ENCODE measurements at regions not wholly inside any gene's neighbourhood (a gene's known extent, or its start where the extent isn't known, plus 50 kb on each side); places are given as distances from the start of the nearest gene placed in this dataset.
"Not testable (repeated sequence)": the region's sequence is repeated elsewhere in the genome, so short reads cannot be mapped to it uniquely, and the experiment has no call there.

GRCh38 chr2:12490641-12491040 is 226.1 kb upstream of the TRIB2 start:
- H3K27ac Mint-ChIP-seq, result no peak overlapping the region

GRCh38 chr2:12492360-12492759 is 224.4 kb upstream of the TRIB2 start:
- H3K27ac Mint-ChIP-seq; H3K4me1 ChIP-seq; H3K27ac ChIP-seq; H3F3A ChIP-seq (ENCODE audit: low read depth); H3K79me2 ChIP-seq (ENCODE audit: low read depth); H4K20me1 ChIP-seq (ENCODE audit: low read depth); H3K27me3 ChIP-seq; H3K9me3 Mint-ChIP-seq; H3K9me3 ChIP-seq (ENCODE audit: low read depth); H3K36me3 ChIP-seq; H3K36me3 Mint-ChIP-seq; H3K4me1 Mint-ChIP-seq; H3K9ac ChIP-seq; H3K4me2 ChIP-seq; H2AFZ ChIP-seq (replicated peaks); H3K4me3 Mint-ChIP-seq; DNase-seq (ENCODE audit: low spot score); H3K27me3 Mint-ChIP-seq (ENCODE audit: insufficient read depth, low read depth); H3K4me3 ChIP-seq: not testable (repeated sequence)

More at GRCh38 chr2:12490641-12491040, 226.1 kb upstream of the TRIB2 start:
- Histone ChIP-seq H4K20me1 (ENCODE audit: low read depth) (no peaks in the 10 kb centered on the region), H2AFZ (replicated peaks) (no peak overlapping the region), H3K9me3 (ENCODE audit: low read depth) (no peaks in the 10 kb centered on the region), H3K27me3 (no peaks in the 10 kb centered on the region), H3K27ac (no peak overlapping the region), H3K9ac (no peak overlapping the region), H3K79me2 (ENCODE audit: low read depth) (no peaks in the 10 kb centered on the region), H3K4me2 (no peak overlapping the region), H3F3A (ENCODE audit: low read depth) (no peaks in the 10 kb centered on the region), H3K4me3 (no peak overlapping the region), H3K4me1 (no peaks in the 10 kb centered on the region), H3K36me3 (no peaks in the 10 kb centered on the region)
- H3K36me3 Mint-ChIP-seq, result no peaks in the 10 kb centered on the region
- no peaks in the 10 kb centered on the region for H3K27me3 Mint-ChIP-seq (ENCODE audit: insufficient read depth, low read depth)
- TF ChIP-seq EZH2phosphoT487 (IDR thresholded peaks at IDR 0.05) (no peak), CTCF (IDR thresholded peaks at IDR 0.05) (no peak), EZH2 (IDR thresholded peaks at IDR 0.05) (no peak)
- no peak for DNase-seq (ENCODE audit: low spot score)
- H3K4me3 Mint-ChIP-seq, result no peak overlapping the region
- no peaks in the 10 kb centered on the region for H3K9me3 Mint-ChIP-seq
- H3K4me1 Mint-ChIP-seq, result peaks cover 2% of the 10 kb centered on the region

- Histone ChIP-seq H3K27ac (no peak overlapping the region), H3K4me1 (no peaks in the 10 kb centered on the region), H2AFZ (replicated peaks) (peak overlapping the region; percentile 44), H3K4me2 (no peak overlapping the region), H3K36me3 (no peaks in the 10 kb centered on the region), H4K20me1 (ENCODE audit: low read depth) (no peaks in the 10 kb centered on the region), H3K9me3 (ENCODE audit: low read depth) (no peaks in the 10 kb centered on the region), H3K9ac (no peak overlapping the region), H3K79me2 (ENCODE audit: low read depth) (no peaks in the 10 kb centered on the region), H3K27me3 (no peaks in the 10 kb centered on the region), H3F3A (ENCODE audit: low read depth) (no peaks in the 10 kb centered on the region), H3K4me3 (no peak overlapping the region)
- no peak overlapping the region for H3K4me3 Mint-ChIP-seq
- no peaks in the 10 kb centered on the region for H3K36me3 Mint-ChIP-seq
- no peak overlapping the region for H3K27ac Mint-ChIP-seq
- DNase-seq (ENCODE audit: low spot score), result no peak
- no peak for TF ChIP-seq CTCF (IDR thresholded peaks at IDR 0.05)
- TF ChIP-seq EZH2 (IDR thresholded peaks at IDR 0.05), result no peak
- no peak for TF ChIP-seq EZH2phosphoT487 (IDR thresholded peaks at IDR 0.05)
- H3K9me3 Mint-ChIP-seq, result no peaks in the 10 kb centered on the region
- no peaks in the 10 kb centered on the region for H3K4me1 Mint-ChIP-seq
- no peaks in the 10 kb centered on the region for H3K27me3 Mint-ChIP-seq (ENCODE audit: insufficient read depth, low read depth)
These were observed 223.7 kb upstream of the TRIB2 start for GRCh38 chr2:12493031-12493513.

- Histone ChIP-seq H3K27me3 (no peaks in the 10 kb centered on the region), H3K4me2 (no peak overlapping the region), H3K9me3 (ENCODE audit: low read depth) (no peaks in the 10 kb centered on the region), H3F3A (ENCODE audit: low read depth) (no peaks in the 10 kb centered on the region), H3K27ac (no peak overlapping the region), H3K79me2 (ENCODE audit: low read depth) (no peaks in the 10 kb centered on the region), H3K36me3 (no peaks in the 10 kb centered on the region), H4K20me1 (ENCODE audit: low read depth) (no peaks in the 10 kb centered on the region), H3K4me1 (no peaks in the 10 kb centered on the region), H2AFZ (replicated peaks) (no peak overlapping the region), H3K9ac (no peak overlapping the region), H3K4me3 (no peak overlapping the region)
- Mint-ChIP-seq H3K4me1 (no peaks in the 10 kb centered on the region), H3K27me3 (ENCODE audit: insufficient read depth, low read depth) (no peaks in the 10 kb centered on the region), H3K36me3 (no peaks in the 10 kb centered on the region), H3K4me3 (no peak overlapping the region), H3K27ac (no peak overlapping the region), H3K9me3 (no peaks in the 10 kb centered on the region)
- TF ChIP-seq CTCF (IDR thresholded peaks at IDR 0.05), result no peak
- no peak for TF ChIP-seq EZH2 (IDR thresholded peaks at IDR 0.05)
- no peak for TF ChIP-seq EZH2phosphoT487 (IDR thresholded peaks at IDR 0.05)
- no peak for DNase-seq (ENCODE audit: low spot score)
These were observed 221.4 kb upstream of the TRIB2 start for GRCh38 chr2:12495247-12495868.
